ENCODE measurements at regions not wholly inside any gene's neighbourhood (a gene's known extent, or its start where the extent isn't known, plus 50 kb on each side); places are given as distances from the start of the nearest gene placed in this dataset.

- no peak for ATAC-seq
These were observed 412.8 kb downstream of the DIPK2A start for GRCh38 chr3:144384241-144384979.

DNA sequence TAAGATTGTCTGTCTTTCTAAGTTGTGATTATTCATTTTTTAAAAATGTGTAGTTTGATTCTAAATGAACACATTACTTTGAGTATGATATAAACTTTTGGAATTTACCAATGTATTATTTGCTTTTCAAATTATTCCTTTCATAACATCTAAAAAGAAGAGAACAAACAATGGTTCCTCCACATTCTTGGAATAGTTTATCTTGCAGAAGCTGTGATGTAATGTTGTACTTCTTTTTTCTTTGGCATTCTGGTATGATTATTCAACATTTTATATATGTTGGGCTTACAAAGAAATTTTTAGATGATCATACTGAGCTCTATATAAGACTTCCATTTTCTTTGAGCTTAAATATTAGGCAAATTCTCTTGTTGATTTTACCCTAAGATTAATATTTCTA lies 419.2 kb downstream of the DIPK2A start:
- ATAC-seq = no peak

DNA sequence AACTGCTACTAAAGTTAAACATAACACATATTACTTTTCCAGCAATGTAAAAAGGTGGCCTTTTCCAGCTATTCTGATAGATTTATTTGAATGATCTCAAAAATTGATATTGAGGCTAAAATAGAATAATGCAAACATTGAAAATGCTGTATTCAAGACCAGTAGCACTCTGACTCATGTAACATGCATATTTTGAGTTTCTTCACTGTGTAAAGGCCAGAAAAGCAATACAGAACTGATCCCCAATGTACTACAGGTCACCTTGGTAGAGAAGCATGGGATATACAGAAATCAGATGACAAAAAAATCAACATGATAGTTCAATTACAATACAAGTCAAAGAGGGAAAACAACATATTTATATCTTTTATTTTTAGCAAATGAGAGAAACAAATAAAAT lies 419.6 kb downstream of the DIPK2A start:
- ATAC-seq = no peak

DNA sequence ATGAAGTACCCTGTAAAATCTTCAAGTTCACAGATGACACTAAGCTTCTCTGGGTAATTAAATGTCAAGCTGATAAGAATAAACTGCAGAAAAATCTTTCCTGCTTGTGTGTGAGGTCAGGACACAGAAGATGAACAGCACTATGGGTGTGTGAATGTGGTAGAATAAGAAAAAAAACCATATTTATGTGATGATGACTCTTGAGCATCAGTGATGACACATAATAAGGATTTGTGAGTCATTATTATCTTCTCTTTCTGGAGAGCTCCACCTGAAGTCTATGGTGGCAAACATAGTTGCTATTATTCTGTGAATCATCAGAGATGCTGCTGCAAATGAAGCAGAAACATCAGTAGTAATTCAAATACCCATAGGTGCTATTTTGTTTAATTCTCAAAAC lies 422.4 kb downstream of the DIPK2A start:
- peak; percentile 37 for ATAC-seq

DNA sequence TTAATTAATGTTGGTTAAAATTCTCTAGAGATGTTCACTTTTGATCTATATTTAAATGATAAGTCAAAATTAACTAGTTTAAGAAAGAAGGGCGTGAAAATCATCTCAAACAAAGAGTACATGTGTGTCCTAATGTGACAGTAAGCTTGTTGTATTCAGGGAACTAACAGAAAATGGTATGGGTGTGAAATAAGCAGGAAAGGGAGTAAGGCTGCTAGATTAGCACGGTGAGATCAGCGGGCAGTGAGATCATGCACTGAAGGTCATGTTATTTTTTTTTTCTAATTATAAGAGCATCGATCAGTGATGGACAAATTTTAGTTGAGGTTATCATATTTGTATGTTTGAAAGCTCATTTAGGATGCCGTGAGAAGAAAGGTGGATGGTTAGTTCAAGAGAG lies 430.8 kb downstream of the DIPK2A start:
- no peak for ATAC-seq

DNA sequence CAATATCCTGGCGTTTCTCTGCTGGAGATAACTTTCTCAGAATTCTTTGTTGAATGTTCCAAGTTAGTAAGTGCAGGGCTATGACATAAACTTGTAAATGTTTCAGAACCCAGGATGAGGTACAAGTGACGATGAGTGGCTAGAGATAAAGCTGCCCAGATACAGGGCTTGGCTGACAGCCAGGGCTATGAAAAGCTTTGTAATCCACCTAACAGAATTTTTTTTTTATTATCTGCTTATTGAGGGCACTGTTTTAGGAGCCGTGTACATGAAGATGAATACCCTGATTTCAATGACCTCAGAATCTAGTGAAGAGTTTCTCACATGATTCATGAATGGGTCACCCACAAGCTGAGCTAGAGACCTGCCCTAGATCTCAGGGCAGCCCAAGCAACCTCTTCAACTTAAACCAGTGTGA lies 431.4 kb downstream of the DIPK2A start:
- ATAC-seq = no peak

DNA sequence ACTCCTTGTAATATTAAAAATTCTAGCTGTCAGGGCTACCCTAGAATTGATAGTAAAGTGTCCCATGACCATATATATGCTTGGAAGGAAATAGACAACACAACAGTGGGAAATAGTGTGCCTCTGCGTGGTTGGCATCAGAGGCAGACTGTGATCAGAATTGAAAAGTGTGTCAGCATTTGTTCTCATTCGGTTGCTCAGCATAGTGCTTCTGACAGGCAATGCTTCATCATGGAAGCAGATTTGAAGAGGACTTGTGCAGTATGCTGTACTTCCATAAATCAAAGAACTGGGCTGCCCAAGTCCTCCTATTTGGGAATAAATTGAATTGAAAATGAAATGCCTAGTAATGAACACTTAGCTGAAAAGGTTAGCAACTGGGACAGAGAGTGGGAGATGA lies 435.7 kb downstream of the DIPK2A start:
- no peak for ATAC-seq

DNA sequence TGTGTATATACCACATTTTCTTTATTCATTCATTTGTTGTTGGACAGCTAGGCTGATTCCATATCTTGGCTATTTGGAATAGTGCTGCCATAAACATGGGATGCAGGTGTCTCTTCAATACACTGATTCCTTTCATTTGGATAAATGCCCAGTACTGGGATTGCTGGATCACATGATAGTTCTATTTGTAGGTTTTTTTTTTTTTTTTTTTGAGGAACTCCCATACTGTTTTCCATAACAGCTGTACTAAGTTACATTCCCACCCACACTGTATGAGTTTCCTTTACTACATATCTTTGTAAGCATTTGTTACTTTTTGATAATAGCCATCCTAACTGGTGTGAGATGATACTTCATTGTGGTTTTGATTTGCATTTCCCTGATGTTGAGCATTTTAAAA lies 437.7 kb downstream of the DIPK2A start:
- ATAC-seq = no peak

DNA sequence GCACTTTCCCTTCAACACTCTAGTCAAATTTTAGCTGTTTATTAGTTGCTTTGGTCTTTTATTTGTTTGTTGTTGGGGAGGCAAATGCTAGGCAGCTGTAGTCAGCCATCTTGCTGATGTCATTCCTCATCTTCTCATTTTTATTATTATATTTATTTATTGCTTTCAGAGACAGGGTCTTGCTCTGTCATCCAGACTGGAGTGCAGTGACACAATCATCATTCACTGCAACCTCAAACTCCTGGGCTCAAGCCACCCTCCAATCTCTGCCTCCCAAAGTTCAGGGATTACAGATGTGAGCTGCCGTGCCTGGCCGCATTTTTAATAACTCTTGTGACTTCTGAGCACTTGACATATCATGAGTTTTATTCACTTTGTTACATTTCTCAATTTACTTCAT lies 441.4 kb downstream of the DIPK2A start:
- no peak for ATAC-seq

- no peak for ATAC-seq
These were observed 443.9 kb downstream of the DIPK2A start for GRCh38 chr3:144415492-144415891.

- ATAC-seq = no peak
These were observed 453.0 kb downstream of the DIPK2A start for GRCh38 chr3:144424606-144425005.

DNA sequence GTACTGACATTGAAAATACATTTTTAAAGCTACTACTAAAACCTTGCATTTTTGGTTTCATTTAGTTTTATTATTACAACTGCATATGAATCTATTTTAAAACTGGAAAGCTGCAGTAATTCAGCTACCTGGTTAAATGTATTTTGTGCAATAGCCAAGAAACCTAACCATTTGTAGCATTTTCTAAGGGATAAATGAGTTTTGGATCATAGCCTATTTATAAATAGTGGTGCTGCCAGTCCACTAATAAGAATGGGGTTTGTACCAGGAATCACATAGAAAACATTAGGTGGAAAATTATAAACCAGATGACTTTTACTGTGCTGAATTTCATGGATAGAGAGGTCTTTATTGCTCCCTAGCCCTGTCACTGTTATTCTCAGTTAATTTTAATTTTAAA lies 454.7 kb downstream of the DIPK2A start:
- ATAC-seq = no peak

DNA sequence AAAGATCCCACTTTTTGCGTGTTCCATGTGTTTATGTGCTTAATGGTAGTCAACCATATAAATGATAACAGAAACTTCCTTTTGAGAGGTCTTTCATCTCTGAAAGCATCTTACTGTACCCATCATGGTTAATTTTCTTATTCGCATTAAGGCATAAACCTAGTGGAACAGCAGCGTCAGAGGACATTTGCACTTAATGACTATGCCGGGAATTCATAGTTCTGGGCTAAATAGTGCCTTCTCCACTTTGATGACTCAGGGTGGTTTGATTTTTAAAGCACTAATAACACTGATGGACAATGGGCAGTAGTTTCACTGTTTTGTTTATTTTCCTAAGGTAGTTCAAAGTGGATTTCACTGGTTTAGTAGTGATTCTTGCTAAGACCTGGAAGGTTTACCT lies 455.3 kb downstream of the DIPK2A start:
- ATAC-seq = no peak

GRCh38 chr3:144429719-144430121 lies 458.1 kb downstream of the DIPK2A start:
- peak; percentile 92 for ATAC-seq

DNA sequence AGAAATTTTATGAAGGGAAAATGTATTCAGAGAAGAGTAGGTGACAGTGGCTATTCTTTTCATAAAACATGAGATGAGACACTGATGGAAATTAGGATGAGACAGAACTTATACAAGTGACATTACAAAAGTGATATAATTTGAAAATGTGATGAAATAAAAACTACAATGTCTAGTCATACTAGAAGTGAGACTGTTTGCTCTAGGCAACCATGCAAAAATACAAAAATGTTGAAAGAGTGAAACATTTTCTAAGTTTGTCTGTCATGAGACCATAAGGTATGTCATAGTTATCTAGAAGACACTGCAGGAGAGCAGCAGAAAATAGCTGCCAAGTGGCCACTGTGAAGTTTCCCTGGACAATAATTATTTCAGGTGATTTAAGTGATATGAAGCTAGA lies 459.5 kb downstream of the DIPK2A start:
- ATAC-seq = no peak

DNA sequence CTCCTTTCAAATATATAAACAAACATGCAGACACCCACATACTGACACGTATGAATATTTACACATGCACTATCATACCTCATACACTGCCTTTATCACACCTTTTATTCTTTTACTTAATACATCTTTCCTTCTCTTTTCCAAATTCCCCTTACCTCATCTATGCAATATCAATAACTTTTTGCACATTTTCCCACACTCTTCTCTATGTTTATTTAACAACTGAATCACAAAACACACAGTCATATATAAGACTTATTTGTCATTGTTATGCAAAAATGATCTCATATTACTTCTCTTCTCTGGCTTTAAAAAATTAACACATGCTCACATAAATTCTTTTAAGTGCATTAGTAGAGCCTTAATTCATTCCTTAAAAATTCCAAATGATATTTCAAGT lies 461.4 kb downstream of the DIPK2A start:
- ATAC-seq = no peak

- ATAC-seq = no peak
These were observed 466.4 kb downstream of the DIPK2A start for GRCh38 chr3:144437989-144438388.

GRCh38 chr3:144444061-144444460 lies 472.4 kb downstream of the DIPK2A start:
- no peak for ATAC-seq

- no peak for ATAC-seq
These were observed 472.9 kb downstream of the DIPK2A start for GRCh38 chr3:144444546-144444945.

DNA sequence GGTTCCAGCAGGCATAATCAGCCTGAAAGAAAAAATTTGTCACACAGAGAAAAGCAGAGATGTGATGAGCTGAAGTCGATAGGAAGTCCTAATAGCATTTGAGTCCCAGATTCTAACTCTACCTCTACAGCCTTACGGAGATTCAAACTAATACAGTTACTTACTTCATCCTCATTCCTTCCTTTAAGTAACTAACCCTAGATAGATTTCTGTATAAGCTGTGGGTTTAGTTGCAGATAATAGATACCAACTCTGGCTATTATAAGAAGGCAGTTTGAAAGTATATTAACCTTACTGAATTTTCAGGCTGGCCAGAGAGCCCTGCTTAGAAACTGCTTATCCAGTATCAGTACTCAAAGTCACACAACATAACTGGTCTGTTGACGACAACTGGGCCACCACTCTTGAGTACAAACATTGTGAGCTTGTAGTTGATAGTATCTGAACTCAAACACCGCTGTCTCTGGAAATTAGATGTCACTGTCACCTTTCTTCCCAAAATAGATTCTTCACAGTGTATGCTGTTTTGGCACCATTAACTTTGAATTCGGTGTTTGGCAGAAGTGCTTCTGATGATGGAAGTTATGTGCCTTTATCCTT lies 484.3 kb downstream of the DIPK2A start:
- ATAC-seq = no peak

DNA sequence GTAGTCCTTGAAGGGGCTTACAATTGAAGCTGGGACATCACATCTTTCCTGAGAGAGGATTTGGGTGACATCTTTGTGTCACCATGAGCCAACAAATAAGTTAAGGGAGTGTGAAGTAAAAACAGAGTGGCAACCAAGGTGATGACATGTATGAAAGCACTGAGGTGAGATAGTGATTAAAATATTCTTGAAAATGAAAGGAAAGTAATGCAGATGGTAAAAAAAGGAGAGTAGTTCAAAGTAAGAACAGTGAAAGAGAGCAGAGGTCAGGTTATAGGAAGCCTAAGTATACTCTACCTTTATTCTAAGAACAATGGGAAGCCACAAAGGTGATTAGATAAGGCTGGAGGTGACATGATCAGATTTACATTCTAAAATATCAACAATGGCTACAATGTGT lies 486.1 kb downstream of the DIPK2A start:
- no peak for ATAC-seq

- peak; percentile 61 for ATAC-seq
These were observed 486.7 kb downstream of the DIPK2A start for GRCh38 chr3:144458283-144458682.

DNA sequence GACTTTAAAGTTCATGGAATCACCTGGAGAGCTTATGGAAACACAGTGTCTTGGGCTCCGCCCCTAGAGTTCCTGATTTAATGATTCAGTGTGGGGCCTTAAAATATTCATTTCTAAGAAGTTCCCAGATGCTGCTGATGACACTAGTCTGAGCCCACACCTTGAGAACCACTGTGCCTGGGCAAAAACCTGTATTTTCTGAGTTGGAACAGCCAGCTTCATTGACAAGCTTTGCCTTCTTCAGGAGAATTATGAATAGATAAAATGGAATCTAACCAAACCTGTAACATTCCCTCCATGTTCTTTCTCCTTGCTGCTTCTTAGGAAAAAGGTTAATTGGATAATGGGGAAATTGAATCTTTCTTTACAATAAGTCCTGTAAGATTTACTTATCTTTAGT lies 490.7 kb downstream of the DIPK2A start:
- ATAC-seq = no peak

DNA sequence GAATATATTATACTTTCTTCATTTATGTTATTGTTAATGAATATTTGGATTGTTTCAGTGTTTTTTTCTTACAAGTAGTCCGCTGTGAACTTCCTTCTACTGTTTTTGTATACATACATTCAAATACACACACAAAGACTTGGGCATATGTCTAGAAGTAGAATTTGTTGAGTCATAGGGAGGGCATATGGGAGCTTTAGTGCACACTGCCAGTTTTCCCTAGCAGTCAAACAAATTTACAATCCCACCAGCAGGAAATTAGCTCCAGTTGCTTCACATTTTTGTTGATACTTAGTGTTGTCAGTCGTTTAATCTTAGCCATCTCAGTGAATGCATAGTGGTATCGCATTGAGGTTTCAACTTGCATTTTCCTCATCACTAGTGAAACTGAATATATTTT lies 492.3 kb downstream of the DIPK2A start:
- no peak for ATAC-seq

- ATAC-seq = peak; percentile 50
These were observed 494.5 kb downstream of the DIPK2A start for GRCh38 chr3:144466114-144466513.
